HEK293 (cell line): ENCODE measurements at regions not wholly inside any gene's neighbourhood (a gene's known extent, or its start where the extent isn't known, plus 50 kb on each side); places are given as distances from the start of the nearest gene placed in this dataset.

ENCODE experiments used
- CTCF ChIA-PET: fragments of 350-600 bp; formaldehyde crosslinking; extraction: SDS; loops from one replicate; lab custom pipeline; 2021; ENCODE audit warnings: antibody characterized with exemption; lab: Yijun Ruan, JAX
- POLR2A ChIA-PET: fragments of 300-600 bp; formaldehyde crosslinking; extraction: SDS; loops from one replicate; lab custom pipeline; 2020; ENCODE audit warnings: antibody characterized with exemption, inconsistent platforms; lab: Yijun Ruan, JAX
- H3K27ac ChIP-seq: fragments of 200-500 bp; sonication (Bioruptor generic); 2 replicates; pipeline ENCODE4 v1.5.1; 2014; ENCODE audit warnings: low read depth, low read length, control low read depth, inconsistent platforms; ENCODE audit errors: extremely low read depth
- H3K36me3 ChIP-seq, 2 experiments: fragments of 200-500 bp in 1 of 2; sonication (Bioruptor generic) in 1 of 2; 1 replicate in 1 of 2; 2 replicates in 1 of 2; pipeline ENCODE4 v1.5.1; 2014 to 2017; ENCODE audit warnings: inconsistent platforms in 2 of 2, low read length in 2 of 2; ENCODE audit not compliant: control insufficient read depth in 2 of 2, insufficient read depth in 1 of 2
- H3K4me1 ChIP-seq: fragments of 200-500 bp; sonication (Bioruptor generic); 2 replicates; pipeline ENCODE4 v1.5.1; 2014; ENCODE audit warnings: mild to moderate bottlenecking, low read length, inconsistent platforms; ENCODE audit not compliant: control insufficient read depth, insufficient read depth
- H3K4me3 ChIP-seq: 2 replicates; pipeline ENCODE4 v1.5.1; 2011; ENCODE audit warnings: low read depth, mild to moderate bottlenecking, control low read depth, low read length, moderate library complexity
- H3K9me3 ChIP-seq: fragments of 200-500 bp; sonication (Bioruptor generic); 2 replicates; pipeline ENCODE4 v1.5.1; 2014; ENCODE audit warnings: low read depth, low read length, inconsistent platforms; ENCODE audit not compliant: control insufficient read depth, insufficient read depth
- BCL11A ChIP-seq: fragments of 450-650 bp; formaldehyde crosslinking; IDR thresholded peaks from 2 replicates; pipeline ENCODE4 v1.5.1; 2016; ENCODE audit warnings: low read depth, missing biosample characterization, missing genetic modification characterization
- EGR2 ChIP-seq: fragments of 450-650 bp; formaldehyde crosslinking; IDR thresholded peaks from 2 replicates; pipeline ENCODE4 v1.5.1; 2016; ENCODE audit warnings: low read depth, missing biosample characterization, missing genetic modification characterization
- HOXD13 ChIP-seq: sonication (generic); formaldehyde crosslinking; IDR thresholded peaks from 2 replicates; pipeline ENCODE4 v1.8.0; 2022; ENCODE audit warnings: missing genetic modification reagents, borderline replicate concordance
- KLF16 ChIP-seq: fragments of 450-650 bp; formaldehyde crosslinking; IDR thresholded peaks from 2 replicates; pipeline ENCODE4 v1.5.1; 2017; ENCODE audit warnings: missing biosample characterization, missing genetic modification characterization
- KLF7 ChIP-seq: fragments of 450-650 bp; formaldehyde crosslinking; IDR thresholded peaks from 2 replicates; pipeline ENCODE4 v1.5.1; 2016; ENCODE audit warnings: missing biosample characterization, missing genetic modification characterization, borderline replicate concordance
- ZNF114 ChIP-seq: fragments of 450-650 bp; formaldehyde crosslinking; IDR thresholded peaks from 2 replicates; pipeline ENCODE4 v1.5.0; 2017; ENCODE audit warnings: missing biosample characterization, missing genetic modification characterization
- ZNF202 ChIP-seq: fragments of 450-650 bp; formaldehyde crosslinking; IDR thresholded peaks from 2 replicates; pipeline ENCODE4 v1.5.1; 2016; ENCODE audit warnings: missing biosample characterization, missing genetic modification characterization, borderline replicate concordance
- ZNF211 ChIP-seq: fragments of 450-650 bp; formaldehyde crosslinking; IDR thresholded peaks from 2 replicates; pipeline ENCODE4 v1.5.1; 2016; ENCODE audit warnings: low read depth, missing biosample characterization, missing genetic modification characterization
- ZNF214 ChIP-seq: fragments of 450-650 bp; formaldehyde crosslinking; IDR thresholded peaks from 2 replicates; pipeline ENCODE4 v1.5.1; 2017; ENCODE audit warnings: missing biosample characterization, mild to moderate bottlenecking, missing genetic modification characterization, borderline replicate concordance
- ZNF292 ChIP-seq: fragments of 450-650 bp; formaldehyde crosslinking; IDR thresholded peaks from 2 replicates; pipeline ENCODE4 v1.5.1; 2016; ENCODE audit warnings: low read depth, missing biosample characterization, missing genetic modification characterization, borderline replicate concordance
- ZNF394 ChIP-seq: fragments of 450-650 bp; formaldehyde crosslinking; IDR thresholded peaks from 2 replicates; pipeline ENCODE4 v1.5.1; 2016; ENCODE audit warnings: missing biosample characterization, missing genetic modification characterization, mild to moderate bottlenecking, moderate library complexity, borderline replicate concordance
- ZNF501 ChIP-seq: fragments of 450-650 bp; formaldehyde crosslinking; IDR thresholded peaks from 2 replicates; pipeline ENCODE4 v1.5.1; 2016; ENCODE audit warnings: missing biosample characterization, missing genetic modification characterization
- ZNF530 ChIP-seq: fragments of 450-650 bp; formaldehyde crosslinking; IDR thresholded peaks from 2 replicates; pipeline ENCODE4 v1.5.1; 2016; ENCODE audit warnings: low read depth, missing biosample characterization, missing genetic modification characterization
- ZNF623 ChIP-seq: fragments of 450-650 bp; formaldehyde crosslinking; IDR thresholded peaks from 2 replicates; pipeline ENCODE4 v1.5.1; 2016; ENCODE audit warnings: missing biosample characterization, missing genetic modification characterization
- ZNF654 ChIP-seq: fragments of 450-650 bp; formaldehyde crosslinking; IDR thresholded peaks from 2 replicates; pipeline ENCODE4 v1.5.1; 2016; ENCODE audit warnings: low read depth, missing biosample characterization, missing genetic modification characterization
- ZNF701 ChIP-seq: fragments of 450-650 bp; formaldehyde crosslinking; IDR thresholded peaks from 2 replicates; pipeline ENCODE4 v1.5.1; 2016; ENCODE audit warnings: missing biosample characterization, missing genetic modification characterization
- TF ChIP-seq, protein P1 (sequence below): fragments of 450-650 bp; IDR thresholded peaks from 2 replicates; pipeline ENCODE4 v1.5.1; 2018; ENCODE audit warnings: missing biosample characterization, mild to moderate bottlenecking, missing genetic modification characterization
- TF ChIP-seq, protein P2 (sequence below): fragments of 450-650 bp; formaldehyde crosslinking; IDR thresholded peaks from 2 replicates; pipeline ENCODE4 v1.5.1; 2016; ENCODE audit warnings: missing biosample characterization, missing genetic modification characterization
- TF ChIP-seq, protein P3 (sequence below): fragments of 450-650 bp; formaldehyde crosslinking; IDR thresholded peaks from 2 replicates; pipeline ENCODE4 v1.5.1; 2017; ENCODE audit warnings: missing biosample characterization, missing genetic modification characterization
- TF ChIP-seq, protein P4 (sequence below): fragments of 450-650 bp; IDR thresholded peaks from 2 replicates; pipeline ENCODE4 v1.5.1; 2018; ENCODE audit warnings: missing biosample characterization, missing genetic modification characterization
- TF ChIP-seq, protein P5 (sequence below): fragments of 450-650 bp; formaldehyde crosslinking; IDR thresholded peaks from 2 replicates; pipeline ENCODE4 v1.5.1; 2016; ENCODE audit warnings: missing biosample characterization, missing genetic modification characterization

DNA sequence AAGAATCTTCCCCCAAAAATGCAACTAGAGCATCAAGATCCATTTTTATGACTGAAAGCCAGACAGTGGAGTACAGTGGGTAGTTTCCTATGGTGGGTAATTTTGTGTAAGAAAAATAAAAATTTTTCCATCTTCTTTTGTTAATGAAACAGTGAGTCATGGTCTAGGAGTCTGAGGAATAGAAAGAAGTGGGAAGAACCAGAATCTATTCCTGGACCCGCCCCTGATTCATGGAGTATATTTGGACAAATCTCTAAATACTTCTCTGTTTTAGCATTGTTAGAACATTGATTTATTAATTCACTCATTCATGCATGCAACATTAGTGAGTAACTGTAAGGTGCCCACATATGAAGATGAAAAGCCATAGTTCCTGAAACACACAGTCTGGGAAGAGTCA, 304.5 kb upstream of the GPR149 start (continued):
- TF ChIP-seq ZNF501 (tag by site-specific recombination) = no peak

DNA sequence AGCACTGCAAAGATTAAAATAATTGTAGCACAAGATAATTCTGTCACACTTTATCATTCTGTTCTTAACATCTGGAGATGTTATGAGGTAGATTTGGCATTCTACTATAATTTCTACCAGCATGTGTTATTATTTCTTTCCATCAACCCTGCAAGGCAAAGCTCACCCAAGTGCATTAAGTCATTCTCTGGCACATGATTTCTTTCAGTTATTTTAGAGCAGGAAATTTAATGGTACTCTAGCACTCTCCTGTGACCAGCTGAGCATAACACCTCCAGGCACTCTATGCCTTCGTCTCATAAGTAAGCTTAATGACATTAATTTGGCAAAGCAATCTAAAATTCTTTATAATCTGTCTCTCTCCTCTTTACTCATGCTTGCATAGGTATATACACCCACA, 300.2 kb upstream of the GPR149 start:
- TF ChIP-seq ZNF654 (tag by site-specific recombination) = peak; percentile 26; the same call in 1 of the 2 replicates
- TF ChIP-seq ZNF701 (tag by site-specific recombination) = no peak
- TF ChIP-seq KLF16 (tag by site-specific recombination) = no peak
- POLR2A ChIA-PET = no interaction called here
- no peaks in the 10 kb centered on the region for H3K4me1 ChIP-seq
- H3K9me3 ChIP-seq = no peaks in the 10 kb centered on the region
- CTCF ChIA-PET = interaction anchor here (1.0 kb wide), 1 partner anchor 11 kb away, joined by 3 read pairs; no protein-coding TSS in a partner anchor
- H3K4me3 ChIP-seq = no peak overlapping the region
- no peaks in the 10 kb centered on the region for H3K36me3 ChIP-seq
- H3K27ac ChIP-seq = no peak overlapping the region

DNA sequence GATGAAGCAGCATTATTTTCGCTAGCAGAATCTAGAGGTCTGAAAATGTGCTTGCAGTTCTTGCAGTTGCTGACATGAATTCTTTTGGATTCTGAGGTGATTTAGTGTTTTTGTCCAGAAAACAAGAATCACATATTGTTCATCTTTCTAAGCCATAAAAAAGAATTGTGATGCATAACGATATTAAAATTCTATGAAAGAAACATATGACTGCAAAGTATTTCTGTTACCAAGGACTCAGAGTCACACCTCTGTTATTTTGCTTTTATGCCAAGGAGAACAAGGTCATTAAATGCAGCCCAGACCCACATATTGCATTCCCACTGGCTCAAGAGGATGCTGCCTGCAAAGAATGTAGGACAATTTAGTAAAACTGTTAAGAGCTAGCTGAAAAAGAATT, 299.8 kb upstream of the GPR149 start:
- no peaks in the 10 kb centered on the region for H3K36me3 ChIP-seq
- no peak for TF ChIP-seq ZNF623 (tag by site-specific recombination)
- TF ChIP-seq KLF7 (tag by site-specific recombination) = no peak
- TF ChIP-seq HOXD13 (CRISPR knock-in tag) = no peak
- TF ChIP-seq, protein P1, sequence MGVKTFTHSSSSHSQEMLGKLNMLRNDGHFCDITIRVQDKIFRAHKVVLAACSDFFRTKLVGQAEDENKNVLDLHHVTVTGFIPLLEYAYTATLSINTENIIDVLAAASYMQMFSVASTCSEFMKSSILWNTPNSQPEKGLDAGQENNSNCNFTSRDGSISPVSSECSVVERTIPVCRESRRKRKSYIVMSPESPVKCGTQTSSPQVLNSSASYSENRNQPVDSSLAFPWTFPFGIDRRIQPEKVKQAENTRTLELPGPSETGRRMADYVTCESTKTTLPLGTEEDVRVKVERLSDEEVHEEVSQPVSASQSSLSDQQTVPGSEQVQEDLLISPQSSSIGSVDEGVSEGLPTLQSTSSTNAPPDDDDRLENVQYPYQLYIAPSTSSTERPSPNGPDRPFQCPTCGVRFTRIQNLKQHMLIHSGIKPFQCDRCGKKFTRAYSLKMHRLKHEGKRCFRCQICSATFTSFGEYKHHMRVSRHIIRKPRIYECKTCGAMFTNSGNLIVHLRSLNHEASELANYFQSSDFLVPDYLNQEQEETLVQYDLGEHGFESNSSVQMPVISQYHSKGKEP (tag by site-specific recombination) = no peak
- no peak for TF ChIP-seq ZNF394
- no peak for TF ChIP-seq ZNF530 (tag by site-specific recombination)
- no peak for TF ChIP-seq BCL11A
- TF ChIP-seq, protein P2, sequence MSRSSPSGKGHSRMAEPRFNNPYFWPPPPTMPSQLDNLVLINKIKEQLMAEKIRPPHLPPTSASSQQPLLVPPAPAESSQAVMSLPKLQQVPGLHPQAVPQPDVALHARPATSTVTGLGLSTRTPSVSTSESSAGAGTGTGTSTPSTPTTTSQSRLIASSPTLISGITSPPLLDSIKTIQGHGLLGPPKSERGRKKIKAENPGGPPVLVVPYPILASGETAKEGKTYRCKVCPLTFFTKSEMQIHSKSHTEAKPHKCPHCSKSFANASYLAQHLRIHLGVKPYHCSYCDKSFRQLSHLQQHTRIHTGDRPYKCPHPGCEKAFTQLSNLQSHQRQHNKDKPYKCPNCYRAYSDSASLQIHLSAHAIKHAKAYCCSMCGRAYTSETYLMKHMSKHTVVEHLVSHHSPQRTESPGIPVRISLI (tag by site-specific recombination) = no peak
- TF ChIP-seq, protein P3, sequence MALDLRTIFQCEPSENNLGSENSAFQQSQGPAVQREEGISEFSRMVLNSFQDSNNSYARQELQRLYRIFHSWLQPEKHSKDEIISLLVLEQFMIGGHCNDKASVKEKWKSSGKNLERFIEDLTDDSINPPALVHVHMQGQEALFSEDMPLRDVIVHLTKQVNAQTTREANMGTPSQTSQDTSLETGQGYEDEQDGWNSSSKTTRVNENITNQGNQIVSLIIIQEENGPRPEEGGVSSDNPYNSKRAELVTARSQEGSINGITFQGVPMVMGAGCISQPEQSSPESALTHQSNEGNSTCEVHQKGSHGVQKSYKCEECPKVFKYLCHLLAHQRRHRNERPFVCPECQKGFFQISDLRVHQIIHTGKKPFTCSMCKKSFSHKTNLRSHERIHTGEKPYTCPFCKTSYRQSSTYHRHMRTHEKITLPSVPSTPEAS (tag by site-specific recombination) = no peak
- TF ChIP-seq, protein P4, sequence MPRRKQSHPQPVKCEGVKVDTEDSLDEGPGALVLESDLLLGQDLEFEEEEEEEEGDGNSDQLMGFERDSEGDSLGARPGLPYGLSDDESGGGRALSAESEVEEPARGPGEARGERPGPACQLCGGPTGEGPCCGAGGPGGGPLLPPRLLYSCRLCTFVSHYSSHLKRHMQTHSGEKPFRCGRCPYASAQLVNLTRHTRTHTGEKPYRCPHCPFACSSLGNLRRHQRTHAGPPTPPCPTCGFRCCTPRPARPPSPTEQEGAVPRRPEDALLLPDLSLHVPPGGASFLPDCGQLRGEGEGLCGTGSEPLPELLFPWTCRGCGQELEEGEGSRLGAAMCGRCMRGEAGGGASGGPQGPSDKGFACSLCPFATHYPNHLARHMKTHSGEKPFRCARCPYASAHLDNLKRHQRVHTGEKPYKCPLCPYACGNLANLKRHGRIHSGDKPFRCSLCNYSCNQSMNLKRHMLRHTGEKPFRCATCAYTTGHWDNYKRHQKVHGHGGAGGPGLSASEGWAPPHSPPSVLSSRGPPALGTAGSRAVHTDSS (tag by site-specific recombination) = no peak
- TF ChIP-seq ZNF214 (tag by site-specific recombination) = no peak
- TF ChIP-seq ZNF211 (tag by site-specific recombination) = no peak
- TF ChIP-seq ZNF114 (tag by site-specific recombination) = no peak
- TF ChIP-seq ZNF202 = no peak
- TF ChIP-seq, protein P5, sequence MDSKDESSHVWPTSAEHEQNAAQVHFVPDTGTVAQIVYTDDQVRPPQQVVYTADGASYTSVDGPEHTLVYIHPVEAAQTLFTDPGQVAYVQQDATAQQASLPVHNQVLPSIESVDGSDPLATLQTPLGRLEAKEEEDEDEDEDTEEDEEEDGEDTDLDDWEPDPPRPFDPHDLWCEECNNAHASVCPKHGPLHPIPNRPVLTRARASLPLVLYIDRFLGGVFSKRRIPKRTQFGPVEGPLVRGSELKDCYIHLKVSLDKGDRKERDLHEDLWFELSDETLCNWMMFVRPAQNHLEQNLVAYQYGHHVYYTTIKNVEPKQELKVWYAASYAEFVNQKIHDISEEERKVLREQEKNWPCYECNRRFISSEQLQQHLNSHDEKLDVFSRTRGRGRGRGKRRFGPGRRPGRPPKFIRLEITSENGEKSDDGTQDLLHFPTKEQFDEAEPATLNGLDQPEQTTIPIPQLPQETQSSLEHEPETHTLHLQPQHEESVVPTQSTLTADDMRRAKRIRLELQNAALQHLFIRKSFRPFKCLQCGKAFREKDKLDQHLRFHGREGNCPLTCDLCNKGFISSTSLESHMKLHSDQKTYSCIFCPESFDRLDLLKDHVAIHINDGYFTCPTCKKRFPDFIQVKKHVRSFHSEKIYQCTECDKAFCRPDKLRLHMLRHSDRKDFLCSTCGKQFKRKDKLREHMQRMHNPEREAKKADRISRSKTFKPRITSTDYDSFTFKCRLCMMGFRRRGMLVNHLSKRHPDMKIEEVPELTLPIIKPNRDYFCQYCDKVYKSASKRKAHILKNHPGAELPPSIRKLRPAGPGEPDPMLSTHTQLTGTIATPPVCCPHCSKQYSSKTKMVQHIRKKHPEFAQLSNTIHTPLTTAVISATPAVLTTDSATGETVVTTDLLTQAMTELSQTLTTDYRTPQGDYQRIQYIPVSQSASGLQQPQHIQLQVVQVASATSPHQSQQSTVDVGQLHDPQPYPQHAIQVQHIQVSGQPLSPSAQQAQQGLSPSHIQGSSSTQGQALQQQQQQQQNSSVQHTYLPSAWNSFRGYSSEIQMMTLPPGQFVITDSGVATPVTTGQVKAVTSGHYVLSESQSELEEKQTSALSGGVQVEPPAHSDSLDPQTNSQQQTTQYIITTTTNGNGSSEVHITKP (tag by site-specific recombination) = no peak
- no peak for TF ChIP-seq EGR2 (tag by site-specific recombination)
- no peak for TF ChIP-seq ZNF292 (tag by site-specific recombination)
- CTCF ChIA-PET = interaction anchor here (1.0 kb wide), 1 partner anchor 11 kb away, joined by 3 read pairs; no protein-coding TSS in a partner anchor
- H3K4me3 ChIP-seq = no peak overlapping the region
- POLR2A ChIA-PET = no interaction called here
- H3K4me1 ChIP-seq = no peaks in the 10 kb centered on the region
- H3K27ac ChIP-seq = no peak overlapping the region
- no peaks in the 10 kb centered on the region for H3K9me3 ChIP-seq
